Adrenal gland (tissue), 5 donors: ENCODE measurements at regions not wholly inside any gene's neighbourhood (a gene's known extent, or its start where the extent isn't known, plus 50 kb on each side); places are given as distances from the start of the nearest gene placed in this dataset.

Source experiments
- POLR2A ChIP-seq, 2 donors: fragments of 450-650 bp; IDR thresholded peaks; one replicate each; pipeline ENCODE4 v1.6.1; 2017; ENCODE audit warnings: antibody characterized with exemption in 2 of 2, mild to moderate bottlenecking in 2 of 2, moderate library complexity in 1 of 2
- TF ChIP-seq, protein P1 (sequence below), 6 experiments: fragments of 450-650 bp in 4 of 6; fragments of 200-600 bp in 2 of 6; sonication (generic) in 1 of 6; IDR thresholded peaks; 1 replicate in 5 of 6; 2 replicates in 1 of 6; pipeline versions ENCODE4 v1.5.1 to v1.8.0; 2016 to 2021; ENCODE audit warnings: antibody characterized with exemption in 6 of 6, mild to moderate bottlenecking in 2 of 6, moderate library complexity in 1 of 6
- donor health status: DM: no; HTN: no; CAD: no.

DNA sequence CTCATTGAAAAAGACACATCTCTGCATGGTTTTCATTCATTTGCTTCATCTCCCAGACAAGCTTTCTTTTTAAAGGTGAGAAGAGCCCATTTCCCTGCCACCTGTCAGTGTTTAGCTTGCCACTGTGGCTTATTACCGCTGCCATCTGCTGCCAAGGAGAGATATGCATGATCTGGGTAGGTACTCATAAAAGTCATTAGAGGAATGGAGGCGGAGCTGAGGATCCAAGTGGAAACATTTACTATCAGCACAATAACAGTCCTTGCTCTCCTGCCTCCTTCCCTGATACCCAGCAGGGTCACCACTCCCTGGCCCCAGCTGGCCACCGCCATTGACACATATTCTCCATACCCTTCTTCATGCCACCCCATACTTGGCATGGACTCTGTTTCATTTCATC, 390.4 kb downstream of the TSN start:
- TF ChIP-seq POLR2A (IDR thresholded peaks at IDR 0.05): no peak
- TF ChIP-seq, protein P1, sequence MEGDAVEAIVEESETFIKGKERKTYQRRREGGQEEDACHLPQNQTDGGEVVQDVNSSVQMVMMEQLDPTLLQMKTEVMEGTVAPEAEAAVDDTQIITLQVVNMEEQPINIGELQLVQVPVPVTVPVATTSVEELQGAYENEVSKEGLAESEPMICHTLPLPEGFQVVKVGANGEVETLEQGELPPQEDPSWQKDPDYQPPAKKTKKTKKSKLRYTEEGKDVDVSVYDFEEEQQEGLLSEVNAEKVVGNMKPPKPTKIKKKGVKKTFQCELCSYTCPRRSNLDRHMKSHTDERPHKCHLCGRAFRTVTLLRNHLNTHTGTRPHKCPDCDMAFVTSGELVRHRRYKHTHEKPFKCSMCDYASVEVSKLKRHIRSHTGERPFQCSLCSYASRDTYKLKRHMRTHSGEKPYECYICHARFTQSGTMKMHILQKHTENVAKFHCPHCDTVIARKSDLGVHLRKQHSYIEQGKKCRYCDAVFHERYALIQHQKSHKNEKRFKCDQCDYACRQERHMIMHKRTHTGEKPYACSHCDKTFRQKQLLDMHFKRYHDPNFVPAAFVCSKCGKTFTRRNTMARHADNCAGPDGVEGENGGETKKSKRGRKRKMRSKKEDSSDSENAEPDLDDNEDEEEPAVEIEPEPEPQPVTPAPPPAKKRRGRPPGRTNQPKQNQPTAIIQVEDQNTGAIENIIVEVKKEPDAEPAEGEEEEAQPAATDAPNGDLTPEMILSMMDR (IDR thresholded peaks at IDR 0.05): no peak
